GM19395 (cell line): ENCODE measurements at regions not wholly inside any gene's neighbourhood (a gene's known extent, or its start where the extent isn't known, plus 50 kb on each side); places are given as distances from the start of the nearest gene placed in this dataset.
"Not testable (repeated sequence)": the region's sequence is repeated elsewhere in the genome, so short reads cannot be mapped to it uniquely, and the experiment has no call there.

Experiments
- ATAC-seq: cut with Tn5 transposase; IDR thresholded peaks from one replicate; pipeline ENCODE4 v1.9.1; 2021; ENCODE audit warnings: mild to moderate bottlenecking, moderate library complexity; ENCODE audit not compliant: unreplicated experiment

- no peak for ATAC-seq
These were observed 236.3 kb downstream of the OLFM4 start for GRCh38 chr13:53264751-53265385.

GRCh38 chr13:53266757-53267156 is 238.1 kb downstream of the OLFM4 start:
- ATAC-seq = no peak

- no peak for ATAC-seq
These were observed 241.0 kb downstream of the OLFM4 start for GRCh38 chr13:53269634-53270033.

GRCh38 chr13:53272873-53273272 is 244.3 kb downstream of the OLFM4 start:
- no peak for ATAC-seq

GRCh38 chr13:53276265-53276664 is 247.7 kb downstream of the OLFM4 start:
- ATAC-seq = no peak

- ATAC-seq = no peak
These were observed 253.1 kb downstream of the OLFM4 start for GRCh38 chr13:53281677-53282076.

GRCh38 chr13:53285896-53286430 is 257.4 kb downstream of the OLFM4 start:
- ATAC-seq = no peak

GRCh38 chr13:53298396-53298795 is 269.8 kb downstream of the OLFM4 start:
- no peak for ATAC-seq

- no peak for ATAC-seq
These were observed 272.8 kb downstream of the OLFM4 start for GRCh38 chr13:53301449-53301848.

GRCh38 chr13:53305419-53305818 is 276.8 kb downstream of the OLFM4 start:
- not testable (repeated sequence) for ATAC-seq

GRCh38 chr13:53310786-53311185 is 282.2 kb downstream of the OLFM4 start:
- no peak for ATAC-seq

GRCh38 chr13:53311561-53311960 is 282.9 kb downstream of the OLFM4 start:
- no peak for ATAC-seq

- no peak for ATAC-seq
These were observed 292.7 kb downstream of the OLFM4 start for GRCh38 chr13:53321296-53321801.

GRCh38 chr13:53324656-53325055 is 296.0 kb downstream of the OLFM4 start:
- ATAC-seq = no peak

- no peak for ATAC-seq
These were observed 298.1 kb downstream of the OLFM4 start for GRCh38 chr13:53326716-53327115.

GRCh38 chr13:53327680-53328315 is 299.2 kb downstream of the OLFM4 start:
- no peak for ATAC-seq

GRCh38 chr13:53336441-53337160 is 308.0 kb downstream of the OLFM4 start:
- no peak for ATAC-seq

GRCh38 chr13:53338760-53339159 is 310.1 kb downstream of the OLFM4 start:
- no peak for ATAC-seq

GRCh38 chr13:53340505-53341143 is 312.0 kb downstream of the OLFM4 start:
- ATAC-seq = no peak

GRCh38 chr13:53341144-53341510 is 312.5 kb downstream of the OLFM4 start:
- ATAC-seq = no peak
